ENCODE measurements at regions not wholly inside any gene's neighbourhood (a gene's known extent, or its start where the extent isn't known, plus 50 kb on each side); places are given as distances from the start of the nearest gene placed in this dataset.

DNA sequence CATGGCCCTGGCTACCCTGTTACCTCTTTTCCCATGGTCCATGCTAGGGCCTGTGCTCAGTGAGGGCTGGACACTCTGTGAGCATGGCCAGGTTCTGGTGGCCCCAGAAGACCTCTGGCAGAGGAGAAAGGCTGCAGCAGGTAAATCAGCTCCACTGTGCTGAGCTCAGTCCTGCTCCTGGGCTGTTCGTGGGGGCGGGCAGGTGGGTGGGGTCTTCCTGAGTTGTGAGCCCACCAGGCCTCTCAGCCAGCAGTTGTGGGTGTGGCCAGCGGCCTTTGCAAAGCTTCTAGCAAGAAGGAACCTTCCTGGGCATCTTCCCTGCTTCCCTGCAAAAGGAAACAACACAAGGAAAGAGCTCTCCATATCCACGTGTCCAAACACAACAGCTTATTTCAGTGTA is 85.3 kb upstream of the STX18 start:
- no peak overlapping the region for H3K9ac ChIP-seq (replicated peaks; ENCODE audit: extremely low read depth, insufficient read depth, low read length)
- H3K4me3 ChIP-seq (replicated peaks in 1 of 3; ENCODE audit: insufficient read depth in 1 of 3, low read depth in 1 of 3, low read length in 3 of 3), result no peak overlapping the region
- dilution Hi-C loops (cut with MboI; ENCODE audit: extremely low pct_ligation_motif_present, low sequenced_read_pairs) (no loop called here), intact Hi-C loops (cut with micrococcal nuclease) (no loop called here)
- H3K4me2 ChIP-seq (ENCODE audit: insufficient read depth, low read length), result no peak overlapping the region
- no peaks in the 10 kb centered on the region for H3K79me2 ChIP-seq (ENCODE audit: control insufficient read depth, insufficient read depth, low read length)
- no peaks in the 10 kb centered on the region for H3K4me1 ChIP-seq (ENCODE audit: control insufficient read depth, extremely low read depth, insufficient read depth, low read length)
- no peak for TF ChIP-seq JUN (IDR thresholded peaks at IDR 0.05; ENCODE audit: borderline replicate concordance, insufficient read depth, insufficient read length, low read depth)
- TF ChIP-seq FOS (IDR thresholded peaks at IDR 0.05; ENCODE audit: borderline replicate concordance, insufficient read depth, low read length), result no peak
- no peak for TF ChIP-seq GATA2 (IDR thresholded peaks at IDR 0.05; ENCODE audit: insufficient read depth, insufficient read length, low read depth, low read length)
- no peak for TF ChIP-seq POLR2A (IDR thresholded peaks at IDR 0.05; ENCODE audit: low read depth, low read length)
- TF ChIP-seq, protein P1, sequence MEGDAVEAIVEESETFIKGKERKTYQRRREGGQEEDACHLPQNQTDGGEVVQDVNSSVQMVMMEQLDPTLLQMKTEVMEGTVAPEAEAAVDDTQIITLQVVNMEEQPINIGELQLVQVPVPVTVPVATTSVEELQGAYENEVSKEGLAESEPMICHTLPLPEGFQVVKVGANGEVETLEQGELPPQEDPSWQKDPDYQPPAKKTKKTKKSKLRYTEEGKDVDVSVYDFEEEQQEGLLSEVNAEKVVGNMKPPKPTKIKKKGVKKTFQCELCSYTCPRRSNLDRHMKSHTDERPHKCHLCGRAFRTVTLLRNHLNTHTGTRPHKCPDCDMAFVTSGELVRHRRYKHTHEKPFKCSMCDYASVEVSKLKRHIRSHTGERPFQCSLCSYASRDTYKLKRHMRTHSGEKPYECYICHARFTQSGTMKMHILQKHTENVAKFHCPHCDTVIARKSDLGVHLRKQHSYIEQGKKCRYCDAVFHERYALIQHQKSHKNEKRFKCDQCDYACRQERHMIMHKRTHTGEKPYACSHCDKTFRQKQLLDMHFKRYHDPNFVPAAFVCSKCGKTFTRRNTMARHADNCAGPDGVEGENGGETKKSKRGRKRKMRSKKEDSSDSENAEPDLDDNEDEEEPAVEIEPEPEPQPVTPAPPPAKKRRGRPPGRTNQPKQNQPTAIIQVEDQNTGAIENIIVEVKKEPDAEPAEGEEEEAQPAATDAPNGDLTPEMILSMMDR (IDR thresholded peaks at IDR 0.05; ENCODE audit: extremely low read depth in 1 of 2, insufficient read depth in 1 of 2, low read depth in 1 of 2, low read length in 2 of 2), result no peak
- TF ChIP-seq EZH2 (IDR thresholded peaks at IDR 0.05; ENCODE audit: borderline replicate concordance, low read depth, low read length, severe bottlenecking), result no peak
- TF ChIP-seq, protein P2, sequence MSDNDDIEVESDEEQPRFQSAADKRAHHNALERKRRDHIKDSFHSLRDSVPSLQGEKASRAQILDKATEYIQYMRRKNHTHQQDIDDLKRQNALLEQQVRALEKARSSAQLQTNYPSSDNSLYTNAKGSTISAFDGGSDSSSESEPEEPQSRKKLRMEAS (IDR thresholded peaks at IDR 0.05; ENCODE audit: insufficient read depth, insufficient read length), result no peak
- no peak for TF ChIP-seq MYC (IDR thresholded peaks at IDR 0.05; ENCODE audit: low read depth, low read length)
- DNase-seq (ENCODE audit: low read depth, low spot score) (no peak), FAIRE-seq (no peak)
- ChIA-PET CTCF (interaction anchor here (1.0 kb wide), 1 partner anchor 42 kb away, joined by 5 read pairs; no protein-coding TSS in a partner anchor), POLR2A (no interaction called here)
- no TSS peak for BruUV-seq (replicated peaks)
- H3K36me3 ChIP-seq (ENCODE audit: control insufficient read depth in 2 of 2, extremely low read depth in 1 of 2, insufficient read depth in 2 of 2, low read length in 2 of 2), result no peaks in the 10 kb centered on the region
- no peaks in the 10 kb centered on the region for H3K9me1 ChIP-seq (replicated peaks; ENCODE audit: control insufficient read depth, extremely low read depth, insufficient read depth, low read length)
- no peaks in the 10 kb centered on the region for H3K9me3 ChIP-seq (replicated peaks; ENCODE audit: control insufficient read depth, insufficient read depth, low read length)
- no peaks in the 10 kb centered on the region for H3K27me3 ChIP-seq (ENCODE audit: control insufficient read depth in 2 of 2, insufficient read depth in 2 of 2, low read length in 2 of 2)
- no peak overlapping the region for H3K27ac ChIP-seq (ENCODE audit: insufficient read depth, low read depth, low read length)
- no peaks in the 10 kb centered on the region for H4K20me1 ChIP-seq (replicated peaks; ENCODE audit: control insufficient read depth, extremely low read depth, insufficient read depth, low read length)
- H2AFZ ChIP-seq (ENCODE audit: low read depth, low read length), result no peak overlapping the region

All from endothelial cell of umbilical vein (primary cell).